Stimulated activated CD4-positive, alpha-beta T cell treated with anti-CD3 and anti-CD28 coated beads, Interleukin-2, amount 100 ng/mL, for 48 hours (primary cell): ENCODE measurements at regions not wholly inside any gene's neighbourhood (a gene's known extent, or its start where the extent isn't known, plus 50 kb on each side); places are given as distances from the start of the nearest gene placed in this dataset.
"Not testable (repeated sequence)": the region's sequence is repeated elsewhere in the genome, so short reads cannot be mapped to it uniquely, and the experiment has no call there.

ENCODE experiments used
- DNase-seq, 2 donors: peaks; one replicate each; pipeline ENCODE4 v3.0.0-alpha.2; 2020

DNA sequence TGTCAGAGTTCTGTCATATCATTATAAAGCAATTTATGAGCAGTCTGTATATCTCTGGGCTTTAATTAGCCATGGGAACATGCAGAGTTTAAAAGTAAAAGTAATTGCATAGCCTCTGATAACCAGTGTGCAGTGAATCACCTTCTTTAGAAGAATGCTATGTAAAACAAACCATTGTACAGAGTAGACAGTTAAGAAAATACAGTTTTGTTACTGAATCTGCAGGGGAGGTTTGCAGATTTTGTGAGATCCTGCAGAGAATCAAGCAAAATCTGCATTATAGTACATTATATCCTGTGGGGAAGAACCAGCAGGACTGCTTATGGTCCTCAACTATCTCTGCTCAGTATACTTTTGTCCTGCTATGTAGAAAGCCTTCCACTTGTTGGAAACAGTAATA is 396.2 kb upstream of the NAALADL2 start:
- DNase-seq: no peak

DNA sequence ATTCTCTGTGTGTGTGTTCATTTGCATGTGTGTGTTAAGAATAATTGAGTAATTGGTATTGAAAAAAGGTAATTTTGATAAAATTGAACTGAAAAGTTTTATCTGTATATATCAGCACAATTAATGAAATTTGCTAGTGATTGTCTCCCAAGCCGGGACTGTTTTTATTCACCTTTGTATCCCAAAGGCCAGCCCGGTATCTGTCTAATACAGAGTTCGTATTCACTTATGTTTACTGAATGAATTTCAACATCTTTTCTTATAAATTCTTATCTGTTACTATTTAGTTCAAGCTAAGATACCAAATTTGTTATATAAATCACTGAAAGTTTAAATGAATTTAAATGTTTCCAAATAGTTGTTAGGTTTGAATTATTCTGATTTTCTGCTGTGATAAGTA is 394.0 kb upstream of the NAALADL2 start:
- no peak for DNase-seq

GRCh38 chr3:174466471-174467054 is 392.6 kb upstream of the NAALADL2 start:
- DNase-seq: no peak

GRCh38 chr3:174477491-174477890 is 381.6 kb upstream of the NAALADL2 start:
- no peak for DNase-seq

DNA sequence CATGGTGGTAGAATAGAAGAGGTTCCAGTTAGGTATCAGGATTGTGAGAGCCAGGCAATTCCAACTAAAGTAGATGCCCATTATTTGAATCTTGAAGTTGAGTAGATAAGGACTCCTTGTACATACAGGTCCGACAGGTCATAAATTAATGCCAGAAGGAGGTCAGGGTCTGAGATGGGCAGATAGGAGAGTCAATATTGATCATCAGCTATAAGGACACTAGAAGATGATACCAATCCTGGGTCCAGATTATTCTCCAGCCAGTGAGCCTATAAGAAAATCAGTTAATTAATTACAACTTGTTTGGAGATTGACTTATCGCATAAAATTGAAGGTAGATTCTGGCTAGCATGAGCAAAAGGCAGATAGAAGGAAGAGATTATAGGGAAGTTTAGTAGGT is 378.4 kb upstream of the NAALADL2 start:
- no peak for DNase-seq

GRCh38 chr3:174482541-174482940 is 376.6 kb upstream of the NAALADL2 start:
- no peak for DNase-seq

DNA sequence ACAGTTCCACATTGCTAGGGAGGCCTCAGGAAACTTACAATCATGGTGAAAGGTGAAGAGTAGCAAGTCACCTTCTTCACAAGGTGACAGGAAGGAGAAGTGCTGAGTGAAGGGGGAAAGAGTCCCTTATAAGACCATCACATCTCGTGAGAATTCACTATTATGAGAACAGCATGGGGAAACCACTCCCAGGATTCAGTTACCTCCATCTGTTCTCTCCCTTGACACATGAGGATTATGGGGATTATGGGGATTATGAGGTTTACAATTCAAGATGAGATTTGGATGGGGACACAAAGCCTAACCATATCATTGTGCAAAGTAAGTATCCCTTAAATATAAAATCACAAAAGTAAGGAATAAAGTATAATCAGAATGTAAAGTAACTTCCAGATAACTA is 375.9 kb upstream of the NAALADL2 start:
- DNase-seq: no peak

- DNase-seq: not testable (repeated sequence)
These were observed 375.3 kb upstream of the NAALADL2 start for GRCh38 chr3:174483856-174484255.

GRCh38 chr3:174488527-174488926 is 370.6 kb upstream of the NAALADL2 start:
- DNase-seq: no peak

GRCh38 chr3:174495311-174495710 is 363.8 kb upstream of the NAALADL2 start:
- DNase-seq: no peak

GRCh38 chr3:174495928-174496327 is 363.2 kb upstream of the NAALADL2 start:
- no peak for DNase-seq

GRCh38 chr3:174498638-174499037 is 360.5 kb upstream of the NAALADL2 start:
- DNase-seq: no peak

DNA sequence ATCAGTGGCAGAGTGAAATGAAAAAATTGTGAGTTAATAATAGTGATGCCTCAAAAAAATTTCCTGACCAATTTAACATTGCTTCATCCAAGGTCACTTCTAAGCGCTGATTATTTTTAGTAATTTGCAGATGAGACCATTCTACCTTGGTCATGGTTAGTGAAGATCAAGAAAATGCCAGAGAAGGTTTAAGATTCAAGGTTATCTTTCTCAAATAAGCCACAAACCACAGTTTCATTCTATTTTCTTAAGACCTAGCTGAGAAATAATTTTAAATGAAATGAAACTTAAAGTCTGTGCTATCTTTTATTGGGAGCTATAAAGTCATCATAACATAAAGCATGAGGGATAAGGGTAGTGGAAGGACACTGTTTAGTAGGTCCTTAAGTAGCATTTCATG is 353.9 kb upstream of the NAALADL2 start:
- DNase-seq: no peak

DNA sequence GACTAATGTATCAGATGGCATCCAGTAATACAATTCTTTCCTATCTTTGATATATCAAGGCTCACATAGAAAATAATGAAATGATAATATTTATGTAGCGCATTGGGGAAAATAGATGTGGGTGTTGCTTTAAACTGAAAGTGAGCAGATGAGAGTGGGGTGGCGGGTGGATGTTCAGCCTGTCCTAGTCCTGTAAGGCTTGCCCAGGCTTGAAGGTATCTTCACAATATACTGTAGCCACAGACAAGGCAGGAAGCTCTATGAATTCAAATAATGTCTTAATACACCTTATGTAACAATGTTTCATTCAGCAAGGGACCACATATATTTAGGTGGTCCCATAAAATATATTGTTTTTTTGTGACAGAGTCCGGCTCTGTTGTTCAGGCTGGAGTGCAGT is 334.9 kb upstream of the NAALADL2 start:
- no peak for DNase-seq

GRCh38 chr3:174529298-174529697 is 329.8 kb upstream of the NAALADL2 start:
- no peak for DNase-seq

DNA sequence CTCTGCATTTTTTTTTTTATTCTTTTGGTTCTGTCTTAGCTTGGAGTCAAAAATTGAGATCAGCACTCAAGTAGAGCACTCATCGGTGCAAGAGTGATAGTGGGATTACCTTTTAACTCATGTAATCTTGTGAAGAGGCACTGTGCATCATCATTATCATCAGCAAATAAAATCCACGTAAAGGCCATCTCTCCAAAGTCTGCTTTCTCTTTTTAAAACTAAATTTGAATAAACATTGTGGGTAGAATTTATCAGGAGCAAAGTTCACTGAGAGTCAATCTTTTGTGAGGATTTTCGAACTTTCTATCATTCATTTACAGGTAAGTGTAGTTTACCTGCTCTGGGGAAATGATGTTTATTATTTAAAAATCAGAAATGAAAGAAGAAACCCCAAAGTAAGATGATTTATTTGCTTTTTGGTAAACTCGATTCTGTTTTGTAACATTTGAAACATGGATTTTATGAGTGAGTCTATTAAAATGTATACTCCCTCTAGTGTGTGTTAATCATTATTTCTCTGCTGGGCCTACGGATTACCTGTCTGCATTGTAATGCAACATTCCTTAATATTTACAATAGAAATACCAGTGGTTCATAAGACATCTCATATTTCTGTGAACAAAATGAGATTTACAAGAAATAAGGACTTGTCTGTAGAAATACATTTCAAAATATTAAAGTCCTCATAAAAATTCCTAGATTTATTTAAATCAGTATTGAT is 327.7 kb upstream of the NAALADL2 start:
- DNase-seq: no peak

DNA sequence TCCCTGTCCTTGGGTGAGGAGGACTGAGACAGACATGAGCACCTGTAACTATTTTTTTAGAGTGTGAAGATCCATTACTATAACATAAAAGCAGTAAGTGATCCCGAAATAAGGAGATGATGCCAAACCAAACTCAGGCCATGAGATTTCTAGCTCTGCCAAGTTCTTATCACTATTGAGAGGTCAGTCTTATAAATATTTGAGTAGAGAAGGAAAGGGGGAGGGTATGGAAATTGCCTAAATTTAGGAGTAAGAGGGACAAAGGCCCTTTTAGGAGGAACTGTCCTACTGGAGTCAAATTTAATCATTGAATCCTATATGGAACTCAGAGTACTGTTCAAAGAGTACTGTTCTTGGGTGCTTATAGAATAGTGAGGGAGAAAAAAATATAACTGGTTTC is 326.9 kb upstream of the NAALADL2 start:
- no peak for DNase-seq

DNA sequence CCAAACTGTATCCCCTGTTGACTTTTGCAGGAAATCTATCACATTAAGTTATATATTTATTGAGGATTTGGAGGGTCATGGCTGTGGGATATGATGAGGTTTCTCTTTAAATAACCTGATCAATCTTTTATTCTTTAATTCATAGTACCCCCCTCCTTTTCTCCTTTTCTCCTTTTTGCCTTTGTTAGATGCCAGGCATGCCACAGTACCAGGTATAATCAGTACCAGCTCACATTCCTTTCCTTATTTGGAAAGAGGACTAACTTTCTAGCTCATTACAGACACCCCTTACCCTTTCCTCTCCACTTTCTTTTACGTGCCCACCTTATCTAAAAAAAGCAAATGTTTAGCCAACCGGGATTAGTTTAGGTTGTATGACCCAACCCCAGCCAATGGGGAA is 326.4 kb upstream of the NAALADL2 start:
- no peak for DNase-seq

- no peak for DNase-seq
These were observed 325.8 kb upstream of the NAALADL2 start for GRCh38 chr3:174533286-174533685.

DNA sequence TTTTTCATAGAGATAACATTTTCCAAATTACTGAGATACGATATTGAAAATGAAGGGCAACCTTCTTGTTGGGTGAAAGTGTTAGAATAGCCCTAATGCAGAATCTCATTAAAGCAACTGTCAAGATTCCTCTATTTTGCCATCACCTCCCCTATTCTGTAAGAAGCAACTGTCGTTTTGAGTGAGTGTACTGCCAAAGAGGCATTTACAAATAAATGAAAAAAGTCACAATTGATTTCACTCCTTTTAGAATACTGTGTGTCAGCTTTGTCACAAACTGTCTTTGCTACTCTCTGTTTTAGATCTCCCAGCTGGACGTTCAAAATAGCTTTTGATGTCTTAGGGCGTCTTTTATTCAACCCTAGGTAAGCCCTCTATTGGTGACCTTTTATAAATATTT is 322.8 kb upstream of the NAALADL2 start:
- no peak for DNase-seq

GRCh38 chr3:174538151-174538550 is 321.0 kb upstream of the NAALADL2 start:
- no peak for DNase-seq

GRCh38 chr3:174540116-174540908 is 318.8 kb upstream of the NAALADL2 start:
- DNase-seq: no peak

DNA sequence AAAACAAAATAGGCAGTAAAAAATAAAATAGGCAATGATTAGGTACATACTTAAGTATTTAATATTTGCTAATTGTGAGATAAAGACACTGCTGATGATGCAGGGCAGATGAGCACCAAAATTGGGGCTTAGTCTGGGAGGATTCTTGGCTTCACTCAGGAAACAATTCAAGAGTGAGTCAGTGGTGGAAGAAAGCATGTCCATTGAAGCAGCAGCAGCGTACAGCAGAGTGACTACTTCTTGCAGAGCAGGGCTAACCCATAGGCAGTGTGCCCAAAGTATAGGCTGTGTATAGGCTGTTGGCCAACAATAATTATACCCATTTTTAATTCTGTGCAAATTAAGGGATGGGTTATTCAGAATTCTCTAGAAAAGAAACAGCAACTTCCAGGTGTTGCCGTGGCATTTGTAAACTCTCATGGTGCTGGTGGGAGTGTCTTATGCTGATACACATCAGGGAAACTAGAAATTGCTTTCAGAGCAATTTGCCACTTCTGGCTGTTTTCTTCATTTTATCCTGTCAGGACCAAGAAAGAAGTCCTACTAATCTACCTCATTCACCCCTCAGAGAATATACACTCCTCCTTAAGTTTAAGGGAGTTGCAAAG is 317.3 kb upstream of the NAALADL2 start:
- no peak for DNase-seq
